K562 (cell line): ENCODE measurements at regions not wholly inside any gene's neighbourhood (a gene's known extent, or its start where the extent isn't known, plus 50 kb on each side); places are given as distances from the start of the nearest gene placed in this dataset.

ENCODE experiments used
- ATAC-seq: fragments of 200-7000 bp; cut with Tn5 transposase; 3 replicates; pipeline ENCODE4 v1.9.1; 2020; ENCODE audit warnings: moderate library complexity
- BruUV-seq: library from RNA; stranded (reverse); fragments of 400-500 nt; replicated peaks from 2 replicates; lab custom pipeline; 2021; lab: Mats Ljungman, UMichigan
- CTCF ChIA-PET: fragments of 300-600 bp; formaldehyde crosslinking; extraction: SDS; loops from one replicate; lab custom pipeline; 2021; ENCODE audit warnings: low intra/inter-chr PET ratio; lab: Yijun Ruan, JAX
- POLR2A ChIA-PET: fragments of 300-600, 350-650 bp; sonication (Branson Sonifier 250); formaldehyde crosslinking; extraction: SDS; loops from one replicate; lab custom pipeline; 2021; ENCODE audit warnings: antibody characterized with exemption, inconsistent platforms; lab: Yijun Ruan, JAX
- DNase-seq, 4 experiments: peaks; one replicate each; pipeline versions ENCODE4 v3.0.0 to v3.0.0-alpha.2; 2011 to 2018; ENCODE audit warnings: low spot score in 3 of 4, mixed read lengths in 3 of 4; ENCODE audit errors: extremely low read depth in 1 of 4
- FAIRE-seq: peaks from 2 replicates; lab custom pipeline; 2011; peaks lifted over from hg19 to GRCh38; lab: Jason Lieb, UNC
- H2AFZ ChIP-seq: 2 replicates; pipeline ENCODE4 v1.6.0; 2011; ENCODE audit warnings: low read depth, low read length, control low read depth, inconsistent platforms
- H3K27ac ChIP-seq: fragments of 200-600 bp; 3 replicates; pipeline ENCODE4 v1.8.0; 2011; ENCODE audit warnings: low read depth, mild to moderate bottlenecking, control low read depth, inconsistent platforms, low read length, moderate library complexity, mixed read lengths; ENCODE audit errors: extremely low read depth
- H3K27me3 ChIP-seq, 2 experiments: fragments of 300-600 bp in 1 of 2; 2 replicates in 1 of 2; 3 replicates in 1 of 2; pipeline versions ENCODE4 v1.6.0 to v1.8.0; 2011; ENCODE audit warnings: inconsistent platforms in 2 of 2, low read length in 2 of 2, mild to moderate bottlenecking in 1 of 2, mixed read lengths in 1 of 2, moderate library complexity in 1 of 2; ENCODE audit not compliant: control insufficient read depth in 2 of 2, insufficient read depth in 2 of 2
- H3K36me3 ChIP-seq: fragments of 300-600 bp; 3 replicates; pipeline ENCODE4 v1.8.0; 2011; ENCODE audit warnings: mild to moderate bottlenecking, low read length, inconsistent platforms; ENCODE audit not compliant: control insufficient read depth, insufficient read depth
- H3K4me1 ChIP-seq, 2 experiments: fragments of 200-600 bp in 1 of 2; replicated peaks in 1 of 2; 2 replicates in 1 of 2; 3 replicates in 1 of 2; pipeline versions ENCODE4 v1.5.1 to v1.8.0; 2011; ENCODE audit warnings: inconsistent platforms in 2 of 2, low read length in 2 of 2, mild to moderate bottlenecking in 1 of 2, mixed read lengths in 1 of 2, moderate library complexity in 1 of 2; ENCODE audit not compliant: control insufficient read depth in 2 of 2, insufficient read depth in 2 of 2
- H3K4me2 ChIP-seq: 2 replicates; pipeline ENCODE4 v1.6.1; 2011; ENCODE audit warnings: low read length, control low read depth, inconsistent platforms, mixed read lengths; ENCODE audit not compliant: insufficient read depth
- H3K4me3 ChIP-seq: fragments of 200-600 bp; sonication (generic), shearing (Covaris generic); 2 replicates; pipeline ENCODE4 v1.5.1; 2016; ENCODE audit warnings: control low read depth, inconsistent platforms
- H3K79me2 ChIP-seq: fragments of 200-600 bp; 3 replicates; pipeline ENCODE4 v1.8.0; 2011; ENCODE audit warnings: low read length, inconsistent platforms; ENCODE audit not compliant: control insufficient read depth, insufficient read depth
- H3K9ac ChIP-seq, 2 experiments: 2 replicates each; pipeline versions ENCODE4 v1.6.0 to v1.6.1; 2011; ENCODE audit warnings: low read depth in 2 of 2, low read length in 2 of 2, control low read depth in 1 of 2, inconsistent platforms in 1 of 2, mild to moderate bottlenecking in 1 of 2, mixed read lengths in 1 of 2; ENCODE audit not compliant: insufficient read depth in 1 of 2
- H3K9me1 ChIP-seq: one replicate; pipeline ENCODE4 v1.6.0; 2011; ENCODE audit warnings: inconsistent platforms, mild to moderate bottlenecking, low read length, moderate library complexity; ENCODE audit not compliant: control insufficient read depth, insufficient read depth
- H3K9me3 ChIP-seq: replicated peaks from 2 replicates; pipeline ENCODE4 v1.5.1; 2011; ENCODE audit warnings: low read depth, low read length, inconsistent platforms; ENCODE audit not compliant: control insufficient read depth, insufficient read depth
- H4K20me1 ChIP-seq: replicated peaks from 2 replicates; pipeline ENCODE4 v1.6.1; 2011; ENCODE audit warnings: low read length, inconsistent platforms, mixed read lengths; ENCODE audit not compliant: control insufficient read depth, insufficient read depth
- KAT2B ChIP-seq: IDR thresholded peaks from one replicate; pipeline ENCODE4 v1.6.1; 2012; ENCODE audit warnings: low read depth, mild to moderate bottlenecking, control low read depth, inconsistent platforms, low read length, moderate library complexity
- KDM2B ChIP-seq: fragments of 250-450 bp; sonication (Bioruptor Pico); IDR thresholded peaks from 2 replicates; pipeline ENCODE4 v1.8.0; 2021; ENCODE audit warnings: mild to moderate bottlenecking, moderate library complexity
- KLF10 ChIP-seq: fragments of 250-450 bp; sonication (Bioruptor Pico); IDR thresholded peaks from 2 replicates; pipeline ENCODE4 v1.6.1; 2021; ENCODE audit warnings: matching md5 sums
- MTF1 ChIP-seq: fragments of 250-450 bp; sonication (Bioruptor Pico); IDR thresholded peaks from 2 replicates; pipeline ENCODE4 v1.9.0; 2021; ENCODE audit warnings: moderate library complexity, mild to moderate bottlenecking, inconsistent platforms, borderline replicate concordance
- SAFB2 ChIP-seq: fragments of 200-400 bp; formaldehyde crosslinking; IDR thresholded peaks from 2 replicates; pipeline ENCODE4 v1.6.1; 2018; ENCODE audit warnings: borderline replicate concordance, low read length, low read depth, moderate library complexity; ENCODE audit not compliant: severe bottlenecking
- SMAD1 ChIP-seq: fragments of 150-350 bp; IDR thresholded peaks from 2 replicates; pipeline ENCODE4 v1.6.1; 2014; ENCODE audit warnings: low read length, low read depth; ENCODE audit not compliant: partially characterized antibody
- WGBS: fragments of 100-300 bp; shearing (Covaris generic); methylation state at CpG from one replicate; pipeline ENCODE4 v1.1.6; 2016; ENCODE audit warnings: low coverage, mixed read lengths; ENCODE audit not compliant: insufficient coverage; ENCODE audit errors: missing lambda C conversion rate; 5-methylcytosine and 5-hydroxymethylcytosine counted together
- in situ Hi-C: fragments of 300-500 bp; cut with MboI; formaldehyde crosslinking; loops from 4 replicates; pipeline ENCODE4 v1.15.0; 2018; ENCODE audit warnings: inconsistent platforms, mixed read lengths
- intact Hi-C: fragments of 100-400 bp; cut with micrococcal nuclease; formaldehyde crosslinking; loops from 2 replicates; pipeline ENCODE4 v1.14.2; 2022
- TF ChIP-seq, protein P1 (sequence below): fragments of 250-450 bp; sonication (Bioruptor Pico); IDR thresholded peaks from 2 replicates; pipeline ENCODE4 v1.5.0; 2021
- TF ChIP-seq, protein P2 (sequence below), 2 experiments: fragments of 450-650 bp; IDR thresholded peaks; 2 replicates each; pipeline ENCODE4 v1.6.1; 2016; ENCODE audit warnings: mild to moderate bottlenecking in 2 of 2, borderline replicate concordance in 1 of 2, low read depth in 1 of 2, moderate library complexity in 1 of 2
- TF ChIP-seq, protein P3 (sequence below): fragments of 250-450 bp; sonication (Bioruptor Pico); IDR thresholded peaks from 2 replicates; pipeline ENCODE4 v1.5.0; 2021; ENCODE audit warnings: mild to moderate bottlenecking, borderline replicate concordance

DNA sequence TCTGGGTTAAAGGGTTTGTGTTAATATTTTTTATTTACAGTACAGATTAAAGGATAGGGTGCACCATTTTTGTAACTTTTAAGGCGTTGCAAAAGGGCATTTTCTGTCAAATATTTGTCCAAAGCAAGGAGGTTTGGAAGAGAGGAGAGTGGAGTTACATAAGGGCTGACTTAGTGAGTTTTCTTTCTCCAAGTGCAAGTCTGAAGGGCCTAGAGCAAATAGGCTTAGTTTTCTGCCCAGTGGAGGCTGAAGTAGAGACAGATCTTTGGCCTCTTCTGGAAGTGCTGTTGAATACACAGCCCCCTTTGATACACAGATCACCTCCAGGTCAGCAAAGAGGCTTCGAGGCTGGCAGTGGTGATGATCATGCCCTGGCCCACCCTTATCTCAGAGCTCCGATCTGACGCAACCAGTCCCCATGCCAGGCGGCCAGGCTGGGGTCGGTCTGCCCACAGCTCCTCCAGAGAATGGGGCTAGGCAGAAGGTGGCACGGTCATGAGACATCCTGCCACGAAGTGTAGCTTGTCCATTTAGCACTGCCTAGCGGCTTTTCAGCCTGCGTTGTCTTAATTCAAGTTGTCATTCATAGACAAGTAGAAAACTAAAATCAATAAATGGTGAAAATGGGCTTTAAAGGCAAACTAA, 79.5 kb upstream of the IRX3 start:
- Histone ChIP-seq H2AFZ (no peak overlapping the region), H3K36me3 (no peaks in the 10 kb centered on the region), H4K20me1 (no peaks in the 10 kb centered on the region), H3K9me1 (no peaks in the 10 kb centered on the region), H3K27me3 (peaks cover 3 to 24% of the 10 kb centered on the region in 2 experiments; a peak in 2 of 5 replicates), H3K9me3 (no peaks in the 10 kb centered on the region), H3K4me3 (no peak overlapping the region), H3K79me2 (no peaks in the 10 kb centered on the region), H3K9ac (no peak overlapping the region), H3K27ac (no peak overlapping the region), H3K4me2 (no peak overlapping the region), H3K4me1 (peaks cover 0 to 4% of the 10 kb centered on the region in 2 experiments; a peak in 1 of 5 replicates)
- BruUV-seq, result no TSS peak
- ChIA-PET POLR2A (no interaction called here), CTCF (no interaction called here)
- in situ Hi-C loops, result no loop called here
- no peak for DNase-seq
- intact Hi-C loops, result no loop called here
- ATAC-seq, result no peak
- 0% methylated on average over 10 of the region's 10 CpGs for WGBS
- FAIRE-seq, result no peak
- TF ChIP-seq SMAD1 (no peak), KLF10 (no peak), MTF1 (no peak), SAFB2 (no peak), KAT2B (no peak), KDM2B (CRISPR knock-in tag) (no peak)
- TF ChIP-seq, protein P1, sequence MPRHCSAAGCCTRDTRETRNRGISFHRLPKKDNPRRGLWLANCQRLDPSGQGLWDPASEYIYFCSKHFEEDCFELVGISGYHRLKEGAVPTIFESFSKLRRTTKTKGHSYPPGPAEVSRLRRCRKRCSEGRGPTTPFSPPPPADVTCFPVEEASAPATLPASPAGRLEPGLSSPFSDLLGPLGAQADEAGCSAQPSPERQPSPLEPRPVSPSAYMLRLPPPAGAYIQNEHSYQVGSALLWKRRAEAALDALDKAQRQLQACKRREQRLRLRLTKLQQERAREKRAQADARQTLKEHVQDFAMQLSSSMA (CRISPR knock-in tag), result no peak
- TF ChIP-seq, protein P2, sequence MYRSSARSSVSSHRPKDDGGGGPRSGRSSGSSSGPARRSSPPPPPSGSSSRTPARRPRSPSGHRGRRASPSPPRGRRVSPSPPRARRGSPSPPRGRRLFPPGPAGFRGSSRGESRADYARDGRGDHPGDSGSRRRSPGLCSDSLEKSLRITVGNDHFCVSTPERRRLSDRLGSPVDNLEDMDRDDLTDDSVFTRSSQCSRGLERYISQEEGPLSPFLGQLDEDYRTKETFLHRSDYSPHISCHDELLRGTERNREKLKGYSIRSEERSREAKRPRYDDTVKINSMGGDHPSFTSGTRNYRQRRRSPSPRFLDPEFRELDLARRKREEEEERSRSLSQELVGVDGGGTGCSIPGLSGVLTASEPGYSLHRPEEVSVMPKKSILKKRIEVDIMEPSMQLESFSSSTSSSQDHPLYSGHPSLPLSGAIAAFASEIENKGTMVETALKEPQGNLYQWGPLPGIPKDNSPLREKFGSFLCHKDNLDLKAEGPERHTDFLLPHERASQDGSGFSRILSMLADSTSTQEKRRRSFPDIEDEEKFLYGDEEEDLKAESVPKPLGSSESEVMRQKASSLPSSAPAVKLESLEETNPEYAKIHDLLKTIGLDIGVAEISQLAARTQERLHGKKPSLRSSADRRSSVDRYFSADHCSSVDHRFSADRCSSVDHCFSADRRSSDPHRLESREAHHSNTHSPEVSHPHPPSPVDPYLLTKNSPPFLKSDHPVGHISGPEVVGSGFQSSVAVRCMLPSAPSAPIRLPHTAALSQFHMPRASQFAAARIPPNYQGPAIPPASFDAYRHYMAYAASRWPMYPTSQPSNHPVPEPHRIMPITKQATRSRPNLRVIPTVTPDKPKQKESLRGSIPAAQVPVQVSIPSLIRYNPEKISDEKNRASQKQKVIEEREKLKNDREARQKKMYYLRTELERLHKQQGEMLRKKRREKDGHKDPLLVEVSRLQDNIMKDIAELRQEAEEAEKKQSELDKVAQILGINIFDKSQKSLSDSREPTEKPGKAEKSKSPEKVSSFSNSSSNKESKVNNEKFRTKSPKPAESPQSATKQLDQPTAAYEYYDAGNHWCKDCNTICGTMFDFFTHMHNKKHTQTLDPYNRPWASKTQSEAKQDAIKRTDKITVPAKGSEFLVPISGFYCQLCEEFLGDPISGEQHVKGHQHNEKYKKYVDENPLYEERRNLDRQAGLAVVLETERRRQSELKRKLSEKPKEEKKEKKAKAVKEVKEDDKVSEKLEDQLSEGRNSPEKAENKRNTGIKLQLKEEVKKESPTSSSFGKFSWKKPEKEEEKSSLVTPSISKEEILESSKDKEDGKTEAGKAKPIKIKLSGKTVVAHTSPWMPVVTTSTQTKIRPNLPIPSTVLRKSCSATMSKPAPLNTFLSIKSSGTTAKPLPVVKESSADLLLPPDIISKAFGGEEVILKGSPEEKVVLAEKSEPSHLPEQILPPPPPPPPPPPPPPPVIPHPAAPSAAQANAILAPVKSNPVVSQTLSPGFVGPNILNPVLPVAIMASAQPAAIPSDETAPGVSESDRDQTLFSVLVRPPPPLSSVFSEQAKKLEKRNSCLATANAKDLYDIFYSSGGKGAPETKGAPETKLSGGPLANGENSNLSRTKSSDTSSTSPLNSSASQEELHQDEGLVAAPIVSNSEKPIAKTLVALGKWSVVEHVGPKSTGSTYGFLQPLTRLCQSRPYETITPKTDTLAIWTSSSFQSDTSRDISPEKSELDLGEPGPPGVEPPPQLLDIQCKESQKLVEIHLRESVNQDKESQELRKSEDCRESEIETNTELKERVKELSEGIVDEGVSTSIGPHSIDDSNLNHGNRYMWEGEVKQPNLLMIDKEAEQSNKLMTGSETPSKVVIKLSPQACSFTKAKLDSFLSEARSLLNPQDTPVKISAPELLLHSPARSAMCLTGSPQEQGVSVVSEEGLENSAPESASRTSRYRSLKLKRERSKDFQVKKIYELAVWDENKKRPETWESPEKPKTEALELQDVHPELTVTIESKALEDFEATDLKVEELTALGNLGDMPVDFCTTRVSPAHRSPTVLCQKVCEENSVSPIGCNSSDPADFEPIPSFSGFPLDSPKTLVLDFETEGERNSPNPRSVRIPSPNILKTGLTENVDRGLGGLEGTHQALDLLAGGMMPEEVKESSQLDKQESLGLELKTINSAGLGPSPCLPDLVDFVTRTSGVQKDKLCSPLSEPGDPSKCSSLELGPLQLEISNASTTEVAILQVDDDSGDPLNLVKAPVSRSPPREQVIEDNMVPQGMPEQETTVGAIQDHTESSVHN (IDR thresholded peaks at IDR 0.05; ENCODE audit: borderline replicate concordance in 1 of 2, low read depth in 1 of 2), result no peak
- TF ChIP-seq, protein P3, sequence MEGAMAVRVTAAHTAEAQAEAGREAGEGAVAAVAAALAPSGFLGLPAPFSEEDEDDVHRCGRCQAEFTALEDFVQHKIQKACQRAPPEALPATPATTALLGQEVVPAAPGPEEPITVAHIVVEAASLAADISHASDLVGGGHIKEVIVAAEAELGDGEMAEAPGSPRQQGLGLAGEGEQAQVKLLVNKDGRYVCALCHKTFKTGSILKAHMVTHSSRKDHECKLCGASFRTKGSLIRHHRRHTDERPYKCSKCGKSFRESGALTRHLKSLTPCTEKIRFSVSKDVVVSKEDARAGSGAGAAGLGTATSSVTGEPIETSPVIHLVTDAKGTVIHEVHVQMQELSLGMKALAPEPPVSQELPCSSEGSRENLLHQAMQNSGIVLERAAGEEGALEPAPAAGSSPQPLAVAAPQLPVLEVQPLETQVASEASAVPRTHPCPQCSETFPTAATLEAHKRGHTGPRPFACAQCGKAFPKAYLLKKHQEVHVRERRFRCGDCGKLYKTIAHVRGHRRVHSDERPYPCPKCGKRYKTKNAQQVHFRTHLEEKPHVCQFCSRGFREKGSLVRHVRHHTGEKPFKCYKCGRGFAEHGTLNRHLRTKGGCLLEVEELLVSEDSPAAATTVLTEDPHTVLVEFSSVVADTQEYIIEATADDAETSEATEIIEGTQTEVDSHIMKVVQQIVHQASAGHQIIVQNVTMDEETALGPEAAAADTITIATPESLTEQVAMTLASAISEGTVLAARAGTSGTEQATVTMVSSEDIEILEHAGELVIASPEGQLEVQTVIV, result no peak
